ENCODE measurements at regions not wholly inside any gene's neighbourhood (a gene's known extent, or its start where the extent isn't known, plus 50 kb on each side); places are given as distances from the start of the nearest gene placed in this dataset.
A peak's percentile ranks its signal among the peaks of the same experiment; 100 is the strongest.
"Not testable (repeated sequence)": the region's sequence is repeated elsewhere in the genome, so short reads cannot be mapped to it uniquely, and the experiment has no call there.

DNA sequence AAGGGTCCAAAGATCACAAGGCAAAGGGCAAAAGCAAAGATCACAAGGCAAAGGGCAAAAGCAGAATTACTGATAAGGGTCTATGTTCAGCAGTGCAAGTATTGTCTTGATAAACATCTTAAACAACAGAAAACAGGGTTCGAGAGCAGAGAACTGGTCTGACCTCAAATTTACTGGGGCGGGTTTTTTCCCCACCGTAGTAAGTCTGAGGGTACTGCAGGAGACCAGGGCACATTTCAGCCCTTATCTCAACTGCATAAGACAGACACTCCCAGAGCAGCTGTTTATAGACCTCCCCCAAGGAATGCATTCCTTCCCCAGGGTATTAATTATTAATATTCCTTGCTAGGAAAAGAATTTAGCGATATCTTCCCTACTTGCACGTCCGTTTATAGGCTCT, 61.3 kb downstream of the ZNF860 start:
- DNase-seq (ENCODE audit: low spot score): not testable (repeated sequence)

DNA sequence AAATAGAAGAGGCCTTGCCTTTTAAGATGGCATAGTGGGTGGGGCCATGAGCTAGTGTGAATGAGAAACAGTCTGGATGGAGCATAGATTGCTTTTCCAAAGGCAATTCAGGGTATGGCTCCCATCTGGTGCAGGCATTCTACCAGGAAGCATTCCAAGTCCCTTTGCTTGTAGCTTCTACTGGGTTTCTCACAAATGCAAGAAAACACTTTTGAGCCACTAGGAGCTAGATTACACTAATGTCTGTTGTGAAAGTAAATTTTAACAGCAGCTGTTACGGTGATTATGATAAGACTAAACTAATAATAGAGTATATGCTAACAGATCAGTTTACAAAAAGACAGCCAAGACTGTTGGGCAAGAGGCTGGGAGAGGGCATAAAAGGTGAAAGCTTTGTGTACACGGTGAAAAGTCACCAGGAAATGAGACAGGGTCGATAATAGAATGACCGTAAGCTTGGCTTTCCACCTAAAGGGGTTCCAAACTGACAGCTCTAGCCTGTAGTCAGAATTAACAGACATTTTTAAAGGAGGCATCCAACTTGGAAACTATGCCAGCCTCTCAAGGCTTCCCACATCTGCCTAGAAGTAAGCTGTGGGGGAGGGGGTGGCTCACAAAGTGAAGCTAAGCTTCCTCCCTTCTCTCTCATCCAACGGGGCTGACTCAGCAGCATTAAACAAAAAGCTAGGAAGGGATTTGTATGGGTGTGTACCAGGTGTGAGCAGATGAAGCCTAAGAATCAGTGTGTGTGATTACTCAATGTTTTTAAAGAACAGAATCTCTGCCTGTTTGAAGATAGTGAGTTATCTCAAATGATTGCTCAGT, 61.1 kb upstream of the GPD1L start:
- peak; percentile 33 for DNase-seq (ENCODE audit: low spot score)

DNA sequence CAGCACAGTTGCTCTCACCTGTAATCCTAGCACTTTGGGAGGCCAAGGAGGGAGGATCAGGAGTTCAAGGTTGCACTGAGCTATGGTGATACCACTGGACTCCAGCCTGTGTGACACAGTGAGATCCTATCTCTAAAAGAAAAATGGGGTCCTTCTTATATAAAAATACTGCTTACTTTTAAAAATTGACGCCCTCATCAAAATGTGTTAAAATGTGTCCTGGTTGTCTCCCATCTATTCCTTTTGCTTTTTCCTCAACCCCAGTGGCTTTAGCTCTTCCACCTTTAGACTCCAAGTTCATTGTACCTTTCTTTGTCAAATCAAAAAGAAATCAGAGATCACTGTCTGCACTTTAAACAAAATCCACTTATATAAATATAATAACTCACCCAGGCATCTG, 60.3 kb upstream of the GPD1L start:
- DNase-seq (ENCODE audit: low spot score): no peak

DNA sequence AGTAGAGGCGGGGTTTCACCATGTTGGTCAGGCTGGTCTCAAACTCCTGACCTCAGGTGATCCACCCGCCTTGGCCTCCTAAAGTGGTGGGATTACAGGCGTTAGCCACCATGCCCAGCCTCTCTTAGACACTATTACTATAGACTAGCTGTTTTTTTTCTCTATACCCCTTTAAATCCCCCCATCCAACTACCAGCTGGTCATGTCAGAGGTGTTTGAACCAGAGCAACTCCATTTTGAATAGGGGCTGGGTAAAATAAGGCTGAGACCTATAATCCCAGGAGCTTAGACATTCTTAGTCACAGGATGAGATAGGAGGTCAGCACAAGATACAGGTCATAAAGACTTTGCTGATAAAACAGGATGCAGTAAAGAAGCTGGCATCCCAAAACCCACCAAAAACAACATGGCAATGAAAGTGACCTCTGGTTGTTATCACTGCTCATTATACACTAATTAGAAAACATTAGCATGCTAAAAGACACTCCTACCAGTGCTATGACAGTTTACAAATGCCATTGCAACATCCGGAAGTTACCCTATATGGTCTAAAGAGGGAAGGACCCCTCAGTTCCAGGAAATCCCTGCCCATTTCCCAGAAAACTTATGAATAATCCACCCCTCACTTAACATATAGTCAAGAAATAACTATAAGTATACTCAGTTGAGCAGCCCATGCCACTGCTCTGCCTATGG, 57.8 kb upstream of the GPD1L start:
- no peak for DNase-seq (ENCODE audit: low spot score)

DNA sequence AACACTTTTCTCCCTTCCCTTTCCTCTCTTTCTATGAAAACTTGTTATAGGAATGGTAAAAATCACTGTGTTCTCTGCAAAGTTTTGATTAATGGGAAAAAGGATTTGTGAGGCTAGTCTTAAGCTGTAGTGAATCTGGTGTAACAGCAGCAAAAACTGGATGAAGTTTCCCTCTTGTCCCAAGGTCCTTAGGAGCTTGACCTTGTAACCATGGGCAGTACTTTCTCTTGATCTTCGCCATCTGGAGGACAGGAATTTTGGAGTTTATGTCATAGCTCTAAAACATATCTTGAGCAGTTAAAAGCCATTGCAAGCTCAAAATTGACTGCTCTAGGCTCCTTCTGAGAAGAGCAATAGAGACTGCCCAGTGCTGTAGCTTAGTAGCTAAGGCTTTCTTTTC, 56.5 kb upstream of the GPD1L start:
- DNase-seq (ENCODE audit: low spot score): no peak

DNA sequence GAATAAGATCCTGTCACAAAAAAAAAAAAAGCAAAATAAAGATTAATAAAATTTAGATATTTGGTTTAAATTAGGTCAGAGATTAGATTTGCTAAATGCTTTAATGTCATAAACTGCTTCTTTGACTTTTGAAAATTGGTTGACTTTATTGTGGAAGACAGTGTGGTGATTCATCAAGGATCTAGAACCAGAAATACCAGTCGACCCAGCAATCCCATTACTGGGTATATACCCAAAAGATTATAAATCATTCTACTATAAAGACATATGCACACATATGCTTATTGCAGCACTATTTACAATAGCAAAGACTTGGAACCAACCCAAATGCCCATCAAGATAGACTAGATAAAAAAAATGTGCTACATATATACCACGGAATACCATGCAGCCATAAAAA, 54.2 kb upstream of the GPD1L start:
- not testable (repeated sequence) for DNase-seq (ENCODE audit: low spot score)

DNA sequence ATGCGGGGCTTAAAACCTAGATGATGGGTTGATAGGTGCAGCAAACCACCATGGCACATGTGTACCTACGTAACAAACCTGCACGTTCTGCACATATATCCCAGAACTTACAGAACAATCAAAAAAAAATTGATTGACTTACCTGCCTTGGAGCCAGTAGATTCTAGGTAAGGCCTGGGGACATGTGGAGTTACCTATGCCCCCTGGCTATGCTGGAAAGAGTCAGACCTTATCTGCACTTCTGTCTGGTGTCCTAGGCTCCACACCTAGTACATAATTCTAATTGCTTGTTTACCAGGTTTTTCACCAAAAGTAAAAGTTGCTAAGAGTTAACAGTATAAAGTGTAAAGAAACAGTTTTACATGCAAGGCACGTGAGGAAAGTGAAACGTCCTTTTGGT, 53.6 kb upstream of the GPD1L start:
- not testable (repeated sequence) for DNase-seq (ENCODE audit: low spot score)

DNA sequence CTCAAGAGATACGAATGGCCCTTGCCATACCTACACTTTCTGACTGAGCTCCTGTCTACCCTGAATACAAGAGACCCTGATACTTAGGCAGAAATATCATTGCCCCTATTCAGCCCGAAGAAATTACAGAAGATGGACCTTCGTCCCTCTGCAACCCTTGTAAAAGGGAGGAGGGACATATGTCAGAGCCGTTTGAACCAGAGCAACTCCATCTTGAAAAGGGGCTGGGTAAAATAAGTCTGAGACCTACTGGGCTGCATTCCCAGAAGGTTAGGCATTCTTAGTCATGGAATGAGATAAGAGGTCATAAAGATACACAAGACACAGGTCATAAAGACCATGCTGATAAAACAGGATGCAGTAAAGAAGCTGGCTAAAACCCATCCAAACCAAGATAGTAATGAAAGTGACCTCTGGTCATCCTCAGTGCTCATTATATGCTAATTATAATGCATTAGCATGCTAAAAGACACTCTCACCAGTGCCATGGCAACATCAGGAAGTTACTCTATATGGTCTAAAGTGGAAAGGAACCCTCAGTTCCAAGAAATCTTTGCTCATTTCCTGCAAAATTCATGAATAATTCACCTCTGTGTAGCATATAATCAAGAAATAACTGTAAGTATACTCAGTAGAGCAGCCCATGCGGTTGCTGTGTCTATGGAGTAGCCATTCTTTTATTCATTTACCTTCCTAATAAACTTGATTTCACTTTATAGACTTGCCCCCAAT, 49.7 kb upstream of the GPD1L start:
- no peak for DNase-seq (ENCODE audit: low spot score)
